ENCODE measurements at regions not wholly inside any gene's neighbourhood (a gene's known extent, or its start where the extent isn't known, plus 50 kb on each side); places are given as distances from the start of the nearest gene placed in this dataset.

DNA sequence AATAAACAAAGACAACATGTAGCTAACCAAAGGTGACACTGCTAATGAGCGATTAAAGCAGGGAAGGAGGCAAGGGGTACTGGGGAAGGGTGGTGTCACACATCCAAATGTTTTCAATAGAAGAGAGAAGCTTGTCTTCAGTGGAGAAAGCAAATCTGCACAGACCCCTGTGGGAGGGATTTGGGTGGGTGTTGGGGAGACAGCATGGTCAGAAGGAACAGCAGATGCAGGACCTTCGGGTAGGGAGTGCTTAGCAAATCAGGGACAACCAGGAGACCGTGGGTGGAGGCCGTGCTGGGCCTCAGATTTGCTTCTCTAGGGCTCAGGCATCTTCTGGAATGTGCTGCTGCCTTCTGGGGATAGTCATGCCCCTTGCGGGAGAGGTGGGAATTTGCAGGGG lies 185.3 kb upstream of the RAB6C start:
- TF ChIP-seq CTCF (IDR thresholded peaks at IDR 0.05): no peak
- Histone ChIP-seq H3K9me3 (no peaks in the 10 kb centered on the region), H3K4me1 (no peaks in the 10 kb centered on the region), H3K4me3 (no peak overlapping the region), H3K27me3 (no peaks in the 10 kb centered on the region), H3K36me3 (no peaks in the 10 kb centered on the region), H3K27ac (no peak overlapping the region)
- DNase-seq (ENCODE audit: low spot score in 2 of 2): no peak
- intact Hi-C loops (cut with DNase I): no loop called here

DNA sequence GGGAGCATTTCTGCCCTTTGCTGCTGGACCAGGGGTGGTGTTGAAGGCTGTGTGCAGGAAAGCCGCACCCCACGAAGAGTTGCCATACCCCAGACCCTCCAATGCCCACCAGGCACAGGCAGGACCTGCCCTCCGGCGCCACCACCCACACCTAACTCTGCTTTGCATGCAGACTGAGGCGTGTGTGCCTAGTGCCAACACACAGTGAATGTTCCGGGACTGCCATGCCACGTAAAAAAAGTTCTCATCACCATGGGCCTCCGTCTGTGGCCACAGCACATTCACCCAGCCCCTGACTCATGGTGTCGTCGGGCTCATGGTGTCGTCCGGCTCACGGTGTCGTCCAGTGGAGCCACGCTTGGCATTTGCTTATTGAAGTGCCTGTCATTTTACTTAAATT lies 184.9 kb upstream of the RAB6C start:
- DNase-seq (ENCODE audit: low spot score in 2 of 2): no peak
- no peak for TF ChIP-seq CTCF (IDR thresholded peaks at IDR 0.05)

DNA sequence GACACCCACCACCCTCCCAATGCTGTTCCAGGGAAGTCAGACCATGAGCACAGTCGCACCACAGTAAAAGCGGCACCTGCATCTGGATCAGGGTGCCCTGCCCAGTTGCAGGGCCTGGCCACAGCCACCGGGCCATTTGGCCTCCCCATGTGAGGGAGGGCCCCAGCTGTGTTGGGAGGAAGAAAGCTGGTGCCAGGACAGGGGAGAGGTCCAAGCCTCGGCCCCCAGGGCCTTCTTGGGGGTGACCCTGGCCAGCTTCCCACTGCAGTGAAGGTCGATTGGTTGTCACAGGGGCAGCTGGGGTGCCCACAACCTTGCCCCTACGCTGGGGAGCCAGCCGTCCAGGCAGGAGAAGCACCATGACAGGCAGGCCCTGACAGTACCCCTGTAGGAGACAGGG lies 183.2 kb upstream of the RAB6C start:
- Histone ChIP-seq H3K4me3 (no peak overlapping the region), H3K9me3 (no peaks in the 10 kb centered on the region), H3K27me3 (no peaks in the 10 kb centered on the region), H3K36me3 (no peaks in the 10 kb centered on the region), H3K4me1 (no peaks in the 10 kb centered on the region), H3K27ac (no peak overlapping the region)
- intact Hi-C loops (cut with DNase I): no loop called here
- no peak for TF ChIP-seq CTCF (IDR thresholded peaks at IDR 0.05)
- no peak for DNase-seq (ENCODE audit: low spot score in 2 of 2)

More for the DNA sequence above, 184.9 kb upstream of the RAB6C start:
- H3K27ac ChIP-seq: no peak overlapping the region
- H3K4me1 ChIP-seq: no peaks in the 10 kb centered on the region
- no peaks in the 10 kb centered on the region for H3K36me3 ChIP-seq
- H3K4me3 ChIP-seq: no peak overlapping the region
- H3K27me3 ChIP-seq: no peaks in the 10 kb centered on the region
- no peaks in the 10 kb centered on the region for H3K9me3 ChIP-seq
- intact Hi-C loops (cut with DNase I): no loop called here

DNA sequence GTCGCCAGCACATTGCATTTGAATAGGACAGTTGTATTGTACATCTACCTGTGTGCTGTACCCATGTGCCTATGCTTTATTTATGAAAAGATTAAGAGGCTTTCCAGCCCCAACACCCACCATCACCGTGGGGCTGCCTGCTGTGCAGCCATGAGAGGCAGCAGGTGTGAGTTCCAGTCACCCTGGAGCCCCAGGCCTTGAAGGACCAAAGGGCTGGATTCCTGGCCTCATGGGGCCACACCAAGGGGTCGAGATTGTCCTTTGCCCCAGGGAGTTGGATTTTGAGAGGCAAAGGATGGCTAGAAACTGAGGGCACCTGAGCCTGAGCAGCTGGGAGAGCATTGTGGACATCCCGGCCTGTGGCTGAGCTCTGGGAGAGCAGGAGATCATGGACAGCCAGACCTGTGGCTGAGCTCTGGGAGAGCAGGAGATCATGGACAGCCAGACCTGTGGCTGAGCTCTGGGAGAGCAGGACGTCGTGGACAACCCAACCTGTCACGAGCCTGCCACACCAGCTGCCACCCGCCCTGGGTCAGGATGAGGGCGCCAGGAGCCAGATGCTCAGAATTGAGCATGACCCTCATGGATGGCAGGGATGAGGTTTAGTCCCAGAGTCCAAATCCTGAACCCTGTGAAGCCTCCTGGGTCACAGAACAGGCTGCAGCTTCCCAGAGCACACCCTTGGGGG lies 182.5 kb upstream of the RAB6C start:
- DNase-seq (ENCODE audit: low spot score in 2 of 2): no peak
- no peaks in the 10 kb centered on the region for H3K27me3 ChIP-seq
- H3K27ac ChIP-seq: no peak overlapping the region
- no peak overlapping the region for H3K4me3 ChIP-seq
- no peaks in the 10 kb centered on the region for H3K4me1 ChIP-seq
- no peaks in the 10 kb centered on the region for H3K36me3 ChIP-seq
- no peak for TF ChIP-seq CTCF (IDR thresholded peaks at IDR 0.05)
- intact Hi-C loops (cut with DNase I): no loop called here
- no peaks in the 10 kb centered on the region for H3K9me3 ChIP-seq

DNA sequence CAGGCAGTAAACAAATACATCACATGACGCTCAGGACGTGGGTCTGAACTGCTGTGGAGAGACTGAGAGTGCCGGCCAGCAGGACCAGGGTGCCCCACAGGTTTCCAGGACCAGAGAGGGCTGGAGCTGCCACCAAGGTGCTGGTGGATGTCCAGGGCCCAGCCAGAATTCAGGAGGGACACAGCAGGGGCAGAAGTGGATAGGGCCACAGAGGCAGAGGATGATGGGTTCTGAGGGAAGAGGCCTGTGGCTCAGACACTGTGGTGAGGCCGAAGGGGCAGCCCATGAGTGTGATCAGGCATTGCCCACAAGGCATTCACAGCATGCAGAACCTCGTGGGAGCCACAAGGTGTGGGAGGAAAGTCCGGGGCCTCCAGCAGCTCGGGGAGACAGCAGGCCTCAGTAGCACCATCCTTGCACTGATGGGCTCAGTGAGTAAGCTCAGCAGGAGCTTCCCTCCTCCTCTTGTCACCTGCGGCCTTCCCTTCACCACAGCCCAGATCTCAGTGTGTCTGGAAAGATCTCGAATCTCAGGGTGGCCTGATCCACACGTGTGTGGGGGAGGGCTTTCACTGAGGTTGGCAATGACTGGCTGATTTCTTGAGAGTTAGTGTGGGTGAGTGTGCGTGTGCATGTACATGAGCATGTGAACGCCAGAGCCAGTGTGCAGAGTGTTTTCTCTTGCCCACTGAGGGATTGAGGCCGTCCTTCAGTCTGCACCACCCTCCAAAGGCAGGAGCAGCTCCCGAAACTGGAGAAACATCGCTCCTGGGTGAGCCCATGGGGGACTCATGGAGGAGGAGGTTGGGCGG lies 181.8 kb upstream of the RAB6C start:
- Histone ChIP-seq H3K27ac (no peak overlapping the region), H3K27me3 (no peaks in the 10 kb centered on the region), H3K9me3 (no peaks in the 10 kb centered on the region), H3K4me3 (no peak overlapping the region), H3K4me1 (no peaks in the 10 kb centered on the region), H3K36me3 (no peaks in the 10 kb centered on the region)
- no peak for DNase-seq (ENCODE audit: low spot score in 2 of 2)
- TF ChIP-seq CTCF (IDR thresholded peaks at IDR 0.05): no peak
- intact Hi-C loops (cut with DNase I): no loop called here
